HG02938 (cell line): ENCODE measurements at regions not wholly inside any gene's neighbourhood (a gene's known extent, or its start where the extent isn't known, plus 50 kb on each side); places are given as distances from the start of the nearest gene placed in this dataset.
"Not testable (repeated sequence)": the region's sequence is repeated elsewhere in the genome, so short reads cannot be mapped to it uniquely, and the experiment has no call there.

Source experiments
- ATAC-seq: cut with Tn5 transposase; IDR thresholded peaks from one replicate; pipeline ENCODE4 v1.9.1; 2021; ENCODE audit warnings: mild to moderate bottlenecking, moderate library complexity; ENCODE audit not compliant: unreplicated experiment

DNA sequence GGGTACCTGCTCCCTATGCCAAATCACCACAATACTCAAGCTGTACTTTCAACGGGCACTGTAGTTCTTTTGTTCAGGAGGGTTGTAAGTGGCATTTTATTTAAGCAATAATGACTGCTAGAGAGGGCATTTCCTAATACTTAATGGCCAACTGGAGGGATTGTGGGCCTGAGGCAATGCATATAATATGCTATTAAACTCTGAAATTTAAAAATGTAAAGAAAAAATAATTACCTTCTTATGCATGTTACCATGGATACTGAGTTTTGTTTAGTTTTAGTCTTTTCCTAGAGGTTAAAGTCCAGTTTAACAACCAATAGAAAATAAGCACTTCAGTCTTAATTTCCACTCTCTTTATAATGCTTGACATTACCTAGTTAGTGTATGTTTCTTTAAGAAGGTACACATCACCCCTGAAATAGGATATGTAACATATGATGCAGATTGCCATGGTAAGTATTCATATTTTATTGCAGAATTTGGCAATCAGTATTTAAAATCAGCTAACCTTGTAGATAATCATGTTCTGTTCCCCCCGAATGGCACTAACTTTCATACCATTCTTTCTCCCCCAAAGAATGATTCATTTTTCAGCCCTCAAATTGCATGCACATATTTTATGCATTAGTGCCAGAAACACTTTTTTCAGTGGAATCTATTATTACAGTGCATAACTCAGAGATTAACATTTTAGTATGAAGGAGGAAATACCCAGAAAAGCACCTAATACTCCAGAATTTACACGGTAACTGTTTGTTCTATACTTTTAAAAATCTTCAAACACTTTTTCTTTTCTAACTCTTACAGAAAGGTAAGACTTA lies 90.3 kb upstream of the ZNF438 start:
- ATAC-seq: no peak

DNA sequence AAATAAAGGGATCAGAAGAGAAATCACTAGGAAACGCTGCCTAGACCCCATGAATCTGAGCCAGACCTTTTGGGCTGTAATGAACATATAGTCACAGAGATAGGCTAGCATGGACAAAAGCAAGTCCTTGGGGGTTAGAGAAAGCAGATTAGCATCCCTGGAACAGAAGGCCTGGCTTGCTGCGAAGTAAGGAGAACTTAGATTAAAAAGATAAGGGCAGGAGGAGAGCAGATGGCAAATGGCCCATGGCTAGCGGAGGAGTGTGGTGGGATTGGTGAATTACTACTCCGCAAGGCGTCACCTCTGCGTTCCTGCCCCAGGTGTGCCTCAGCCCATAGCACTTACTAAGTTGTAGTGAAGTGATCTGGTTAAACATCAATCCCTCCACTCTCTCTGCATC lies 92.3 kb upstream of the ZNF438 start:
- ATAC-seq: no peak

DNA sequence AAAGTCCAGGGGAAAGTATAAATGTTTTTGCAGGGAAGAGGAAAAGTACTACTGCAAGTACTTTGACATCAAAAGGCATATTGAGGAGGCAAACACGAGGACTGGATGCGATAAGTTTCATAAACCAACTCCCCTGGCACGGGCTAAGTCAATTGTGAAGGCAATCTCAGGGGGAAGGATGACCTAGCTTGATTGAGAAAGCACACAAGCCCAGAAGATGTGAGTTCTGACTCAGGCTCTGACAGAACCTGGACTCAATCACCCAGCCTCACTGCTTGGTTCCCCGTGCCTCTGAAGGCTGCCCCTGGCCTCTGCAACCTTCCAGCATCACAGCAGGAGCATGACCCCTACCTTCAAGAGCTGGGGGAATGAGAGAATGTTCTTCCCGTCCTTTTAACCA lies 93.2 kb upstream of the ZNF438 start:
- no peak for ATAC-seq

DNA sequence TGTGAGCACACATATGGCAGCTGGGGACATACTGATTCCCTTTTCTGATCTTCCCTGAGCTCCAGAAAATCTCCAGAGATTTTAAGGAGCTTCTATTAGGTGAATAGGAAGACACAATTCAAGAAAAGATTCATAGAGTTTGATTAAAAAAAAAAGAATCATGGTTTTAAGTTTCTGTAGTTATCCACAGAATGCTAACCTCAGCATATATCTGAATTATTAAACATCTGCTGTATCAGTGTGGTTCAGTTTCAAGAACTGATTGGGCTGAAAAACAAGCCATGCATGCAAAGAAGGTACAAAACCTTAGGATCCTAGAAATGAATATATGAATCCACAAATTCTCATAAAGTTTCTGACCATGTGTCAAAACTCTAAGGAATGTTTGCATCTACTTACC lies 94.1 kb upstream of the ZNF438 start:
- ATAC-seq: no peak

DNA sequence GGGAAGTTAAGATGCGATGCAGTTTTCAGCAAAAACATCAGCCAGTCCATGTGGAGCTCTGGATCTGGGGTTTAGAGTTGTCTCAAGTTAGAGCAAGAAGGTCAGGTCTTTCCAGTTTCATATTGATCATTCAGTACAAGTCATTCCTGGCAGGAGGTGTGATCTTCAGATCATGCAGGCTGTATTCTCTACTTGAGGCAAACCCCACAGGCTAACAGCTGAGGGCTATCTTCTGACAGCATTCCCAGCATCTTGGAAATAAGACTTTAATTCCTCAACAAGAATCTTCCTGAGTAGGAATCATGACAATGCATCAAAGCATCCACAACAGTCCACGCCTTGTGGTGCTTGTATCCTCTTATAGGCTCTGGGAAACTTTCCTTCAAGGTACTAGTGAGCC lies 94.9 kb upstream of the ZNF438 start:
- ATAC-seq: no peak

DNA sequence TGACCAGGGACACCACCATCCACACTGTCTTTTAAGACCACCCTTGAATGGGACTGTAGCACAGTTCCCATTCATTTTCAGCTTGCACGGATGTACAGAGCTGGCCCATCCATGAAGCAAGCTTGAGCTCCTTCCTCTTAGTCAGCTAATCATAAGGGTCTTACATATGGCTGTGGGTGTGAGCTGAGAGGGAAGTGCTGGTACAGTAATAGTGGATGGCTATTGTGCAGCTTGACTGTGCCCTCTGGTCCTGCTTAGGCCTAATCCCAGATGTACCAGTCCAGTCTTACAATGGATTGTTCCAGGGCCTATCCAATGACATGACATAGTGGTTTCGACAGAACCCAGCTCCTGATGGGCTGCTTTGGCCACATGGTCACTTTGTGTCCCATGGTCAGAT lies 96.9 kb upstream of the ZNF438 start:
- ATAC-seq: no peak

DNA sequence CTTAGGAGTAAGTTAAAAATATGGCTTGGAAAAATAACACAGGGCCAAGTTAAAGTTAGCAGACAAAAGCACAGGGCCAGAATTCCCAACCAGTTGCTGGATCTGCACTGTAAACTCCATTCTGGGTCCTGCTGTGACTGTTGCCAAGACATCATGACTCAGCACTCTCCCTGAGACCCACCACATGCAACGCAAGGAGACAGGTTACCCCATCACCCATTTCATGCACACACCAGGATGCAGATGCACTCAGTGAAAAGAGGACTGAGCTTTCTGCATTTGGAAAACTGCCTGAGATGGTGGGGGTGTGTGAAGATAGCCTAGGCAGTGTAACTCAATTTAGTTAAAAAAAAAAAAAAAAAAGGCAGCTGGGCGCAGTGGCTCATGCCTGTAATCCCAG lies 97.6 kb upstream of the ZNF438 start:
- no peak for ATAC-seq

DNA sequence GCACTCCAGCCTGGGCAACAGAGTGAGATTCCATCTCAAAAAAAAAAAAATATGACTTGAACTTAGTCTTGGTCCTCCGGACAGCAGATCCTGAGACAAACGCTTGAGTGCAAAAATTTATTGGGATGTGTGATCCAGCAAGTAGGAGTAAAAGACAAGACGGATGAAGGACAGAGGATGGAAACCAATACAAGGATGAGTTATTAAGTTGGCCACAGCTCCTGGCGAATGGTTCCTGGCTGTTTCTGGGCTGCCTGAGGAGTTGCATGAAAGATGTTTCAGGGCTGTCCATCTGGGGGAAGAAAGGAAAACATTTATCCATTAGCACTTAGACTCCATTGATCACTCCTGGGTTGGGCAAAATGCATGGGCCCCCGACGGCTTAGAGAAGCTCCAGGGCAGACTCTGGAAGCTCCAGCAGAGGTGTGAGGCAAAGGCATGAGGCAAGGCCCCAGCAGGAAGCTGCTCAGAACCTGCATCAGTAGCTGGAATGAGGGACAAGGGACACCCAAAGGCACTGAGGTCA lies 98.3 kb upstream of the ZNF438 start:
- no peak for ATAC-seq

DNA sequence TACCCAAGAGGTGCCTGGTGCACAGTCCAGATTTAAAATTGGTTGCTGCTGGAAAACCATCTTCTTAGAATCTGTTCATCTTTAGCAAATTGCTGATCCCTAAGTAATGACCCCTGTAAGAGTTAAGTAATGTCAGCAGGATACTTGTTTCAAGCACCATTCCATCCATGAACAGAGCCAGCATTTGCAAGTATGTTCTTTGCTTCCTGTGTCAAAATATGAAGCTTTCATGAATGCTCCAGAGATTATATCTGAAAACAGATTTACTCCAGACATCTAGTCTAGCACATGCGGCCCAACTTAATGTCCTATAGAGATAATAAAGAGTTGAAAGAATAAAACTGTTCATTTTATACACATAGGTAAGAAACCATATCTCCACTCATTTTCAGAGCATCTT lies 98.7 kb upstream of the ZNF438 start:
- no peak for ATAC-seq

DNA sequence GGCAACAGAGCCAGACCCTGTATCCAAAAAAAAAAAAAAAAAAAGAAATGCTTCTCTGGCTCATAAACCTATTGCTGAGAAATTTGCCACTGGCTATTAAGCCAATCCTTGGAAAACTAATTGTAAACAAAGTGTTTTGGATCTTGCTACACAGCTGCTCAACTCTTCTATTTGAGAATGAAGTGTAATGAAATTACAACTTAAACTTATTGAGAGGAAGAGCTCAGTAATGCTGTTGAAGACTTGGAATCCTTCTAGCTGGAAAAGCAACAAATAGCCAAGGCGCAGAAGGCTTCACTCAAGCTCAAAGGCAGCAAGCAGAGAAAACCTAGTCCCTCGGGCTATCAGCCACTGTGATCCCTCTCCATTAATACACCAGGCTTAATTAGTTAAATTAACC lies 99.6 kb upstream of the ZNF438 start:
- no peak for ATAC-seq

DNA sequence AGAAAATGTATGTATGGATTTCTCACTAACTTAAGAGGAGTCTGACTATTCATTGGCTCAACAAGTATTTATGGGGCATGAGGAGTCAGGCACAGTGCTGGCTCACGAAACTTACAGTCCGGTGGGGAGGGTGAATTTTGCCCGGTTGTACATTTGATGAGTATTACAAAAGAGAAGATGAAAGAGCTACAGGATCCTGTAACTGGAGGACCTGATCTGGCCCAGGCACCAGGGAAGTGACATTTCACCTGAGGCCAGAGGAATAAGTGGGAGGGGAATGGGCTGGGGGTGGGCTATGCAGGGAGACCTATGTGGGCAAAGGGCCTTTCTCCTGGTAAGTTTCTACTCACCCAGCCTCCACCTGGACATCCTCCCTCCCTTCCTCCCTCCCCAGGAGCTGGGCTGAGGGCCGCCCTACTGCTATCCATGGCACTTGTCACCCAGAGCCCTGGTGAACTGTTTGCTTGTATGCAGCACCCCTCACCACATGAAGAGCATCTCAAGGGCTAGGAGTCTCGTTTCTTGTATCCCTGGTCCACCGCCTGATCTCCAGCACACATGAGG lies 101.1 kb upstream of the ZNF438 start:
- ATAC-seq: no peak

DNA sequence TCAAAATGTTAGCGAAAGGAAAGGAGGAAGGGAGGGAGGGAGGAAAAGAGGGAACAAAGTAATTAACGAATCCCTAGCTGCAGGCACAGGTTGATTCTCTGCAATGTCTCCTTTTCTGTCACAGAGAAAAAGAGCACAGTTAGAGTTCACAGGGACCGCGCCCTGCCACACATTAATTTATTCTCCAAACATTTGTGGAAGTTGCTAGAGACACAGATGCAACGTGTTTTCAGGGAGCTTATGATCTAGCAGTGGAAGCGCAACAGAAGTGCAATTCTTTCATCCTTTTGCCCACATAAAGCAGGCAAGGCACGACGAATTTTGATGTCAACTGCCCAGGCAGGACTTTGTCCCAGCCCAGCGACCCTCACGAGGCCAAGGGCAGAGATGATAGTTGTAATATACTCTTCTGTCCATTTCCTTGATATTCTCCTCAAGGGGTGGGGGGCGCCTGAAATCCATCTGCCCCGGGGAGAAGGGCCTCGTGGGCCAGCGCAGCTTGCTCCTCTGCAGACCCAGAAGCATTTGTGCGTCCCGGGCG lies 101.7 kb upstream of the ZNF438 start:
- ATAC-seq: no peak

DNA sequence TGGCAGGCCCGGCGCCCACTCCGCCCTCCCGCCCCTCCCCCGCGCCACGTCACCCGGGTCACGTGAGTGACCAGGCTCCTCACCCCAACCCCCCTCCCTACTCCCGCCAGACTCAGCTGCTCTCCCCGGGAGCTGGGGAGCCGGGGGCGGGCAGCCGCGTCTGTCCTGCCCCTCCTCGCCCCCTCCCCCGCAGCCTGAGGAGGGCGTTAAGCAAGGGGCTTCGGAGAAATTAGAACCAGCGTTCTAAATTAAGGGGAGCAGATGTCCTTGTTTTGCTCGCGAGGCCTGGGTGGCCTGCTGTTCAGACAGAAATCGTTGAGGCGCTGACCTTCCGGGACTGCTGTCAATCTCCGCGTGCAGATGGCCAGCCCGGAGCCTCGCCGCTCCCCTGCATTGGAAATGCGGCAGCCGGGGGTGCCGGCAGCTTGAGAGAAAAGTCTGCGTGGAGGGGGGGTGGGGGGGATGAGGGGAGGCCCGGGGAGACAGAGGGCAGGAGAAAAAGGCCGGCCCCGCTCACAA lies 102.2 kb upstream of the ZNF438 start:
- ATAC-seq: no peak

DNA sequence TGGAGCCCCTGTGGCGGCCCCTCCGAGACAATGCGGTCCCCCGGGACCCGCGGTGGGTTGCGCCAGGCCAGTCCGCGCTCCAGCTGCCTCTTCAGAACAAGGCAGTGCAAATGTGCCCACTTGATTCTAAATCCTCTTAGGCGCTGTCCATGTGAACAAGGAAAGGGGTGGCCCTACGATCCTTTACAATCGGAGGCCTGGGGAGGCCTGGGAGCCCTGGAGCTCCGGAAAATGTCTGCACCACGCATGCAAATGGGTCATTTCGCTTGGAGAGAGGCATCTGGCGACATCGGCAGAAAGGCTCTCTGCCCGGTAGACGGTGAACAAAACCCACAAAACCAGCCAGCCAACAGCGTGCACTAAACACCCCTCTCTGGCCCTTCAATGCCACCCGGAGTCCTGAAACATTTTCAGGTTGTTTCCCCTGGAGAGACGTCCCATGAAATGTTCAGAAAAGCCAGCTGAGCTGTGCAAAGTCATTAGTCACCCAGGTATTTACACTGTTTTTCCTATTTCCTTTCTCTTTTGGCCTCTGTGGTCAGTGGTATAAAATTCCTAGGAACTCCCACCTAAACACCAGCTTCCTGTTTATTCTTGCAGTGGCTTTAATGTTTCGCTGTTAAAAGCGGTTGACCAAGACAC lies 102.8 kb upstream of the ZNF438 start:
- no peak for ATAC-seq

DNA sequence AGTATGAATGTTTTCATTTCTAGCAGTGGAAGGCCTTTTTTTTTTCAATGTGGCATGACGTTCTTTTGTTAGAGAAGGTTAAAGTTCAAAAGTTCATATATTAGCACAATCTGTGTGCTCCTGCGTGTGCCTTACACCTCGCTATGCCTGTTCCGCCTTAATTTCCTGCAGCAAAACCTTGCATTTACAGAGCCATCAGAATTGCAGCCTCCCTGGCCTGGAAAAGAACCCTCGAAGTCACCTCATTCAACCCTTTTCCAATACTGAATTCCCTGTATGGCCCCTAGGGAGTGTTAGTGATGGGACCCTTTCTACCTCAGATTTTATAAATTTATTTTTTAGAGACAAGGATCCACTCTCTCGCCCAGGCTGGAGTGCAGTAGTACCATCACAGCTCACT lies 103.5 kb upstream of the ZNF438 start:
- no peak for ATAC-seq

DNA sequence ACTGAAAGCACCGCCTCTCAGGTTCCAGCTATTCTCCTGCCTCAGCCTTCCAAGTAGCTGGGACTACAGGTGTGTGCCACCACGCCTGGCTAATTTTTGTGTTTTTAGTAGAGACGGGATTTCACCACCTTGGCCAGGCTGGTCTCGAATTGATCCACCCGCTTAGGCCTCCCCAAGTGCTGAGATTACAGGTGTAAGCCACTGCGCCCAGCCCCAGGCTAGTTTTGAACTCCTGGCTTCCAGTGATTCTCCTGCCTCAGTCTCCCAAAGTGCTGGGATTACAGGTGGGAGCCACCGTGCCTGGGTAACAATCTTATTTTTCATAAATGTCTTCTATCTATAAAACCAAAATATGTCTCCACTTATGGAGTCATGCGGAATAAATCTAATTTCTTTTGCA lies 104.1 kb upstream of the ZNF438 start:
- not testable (repeated sequence) for ATAC-seq

DNA sequence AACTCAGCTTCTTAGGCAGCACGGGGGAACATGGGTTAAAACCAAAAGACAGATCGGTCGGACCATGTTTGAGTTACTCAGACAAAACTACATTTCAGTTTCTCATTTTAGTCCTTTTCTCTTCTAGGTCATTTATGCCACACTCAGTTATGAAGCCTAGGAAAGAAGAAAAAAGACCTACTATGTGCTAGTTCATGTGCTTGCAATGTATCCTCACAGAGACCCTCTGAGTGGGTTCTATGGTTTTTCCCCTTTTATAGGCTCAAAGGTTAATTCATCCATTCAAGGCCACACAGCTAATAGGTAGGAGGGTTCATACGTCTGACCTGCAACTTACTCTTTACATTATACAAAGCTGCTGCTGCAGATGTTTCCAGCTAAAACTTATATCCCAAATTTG lies 104.7 kb upstream of the ZNF438 start:
- no peak for ATAC-seq

DNA sequence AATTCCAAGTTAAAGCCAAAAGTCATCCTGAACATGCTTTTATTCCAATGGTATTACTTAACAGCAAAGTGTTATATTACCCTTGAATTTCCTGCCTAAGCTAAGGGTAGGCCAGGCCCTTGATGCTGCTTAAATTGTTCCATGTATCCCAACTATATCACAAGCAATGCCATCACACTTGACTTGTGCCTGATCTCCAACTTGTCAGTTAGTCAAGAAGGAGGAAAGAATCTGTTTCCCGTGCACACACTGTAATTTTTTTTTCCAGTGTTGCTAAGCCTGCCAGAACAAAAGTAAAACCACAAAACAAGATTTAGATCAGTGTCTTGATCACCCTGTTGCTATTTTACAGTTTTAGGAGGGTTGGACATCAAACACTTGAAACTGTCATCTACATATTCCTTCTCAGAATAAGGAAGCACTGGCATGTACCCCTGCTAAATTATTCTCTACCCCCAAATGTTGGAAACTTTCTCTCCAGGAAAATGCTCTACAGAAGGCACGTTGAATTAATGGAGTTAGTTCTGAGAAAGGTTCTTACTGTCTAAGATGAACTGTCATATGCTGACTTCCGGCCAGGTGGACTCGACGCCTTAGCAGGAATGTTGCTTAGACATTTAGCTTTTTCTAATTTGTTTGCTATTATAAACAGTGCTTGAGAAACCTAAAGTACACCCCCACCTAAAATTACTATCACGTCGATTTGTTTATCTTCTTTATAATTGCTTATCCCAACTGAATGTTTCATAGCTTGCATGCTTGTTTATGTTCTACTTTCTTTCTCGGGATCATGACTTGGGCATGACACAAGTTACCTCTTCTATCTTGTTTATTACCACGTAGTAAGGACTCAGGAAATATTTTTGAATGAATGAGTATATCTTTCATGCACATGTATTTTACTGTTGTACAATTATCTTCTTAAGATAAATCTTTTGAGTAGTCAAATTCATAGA lies 105.5 kb upstream of the ZNF438 start:
- no peak for ATAC-seq

DNA sequence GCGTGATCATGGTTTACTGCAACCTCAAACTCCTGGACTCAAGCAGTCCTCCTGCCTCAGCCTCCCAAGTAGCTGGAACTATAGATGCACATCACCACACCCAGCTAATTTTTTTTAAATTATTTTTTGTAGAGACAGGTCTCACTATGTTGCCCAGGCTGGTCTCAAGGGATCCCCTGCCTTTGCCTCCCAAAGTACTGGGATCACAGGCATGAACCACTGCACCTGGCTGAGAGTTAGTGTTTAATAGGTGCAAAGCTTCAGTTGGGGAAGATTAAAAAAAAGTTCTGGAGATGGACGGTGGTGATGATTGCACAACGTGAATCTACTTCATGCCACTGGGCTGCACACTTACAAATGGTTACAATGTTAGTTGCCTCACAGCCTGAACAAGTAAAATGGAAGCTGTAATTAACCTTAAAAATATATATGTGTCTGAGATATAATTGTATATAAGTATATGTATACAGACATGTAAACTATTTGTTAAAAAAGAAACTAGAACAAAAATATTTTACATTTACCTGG lies 106.4 kb upstream of the ZNF438 start:
- no peak for ATAC-seq

DNA sequence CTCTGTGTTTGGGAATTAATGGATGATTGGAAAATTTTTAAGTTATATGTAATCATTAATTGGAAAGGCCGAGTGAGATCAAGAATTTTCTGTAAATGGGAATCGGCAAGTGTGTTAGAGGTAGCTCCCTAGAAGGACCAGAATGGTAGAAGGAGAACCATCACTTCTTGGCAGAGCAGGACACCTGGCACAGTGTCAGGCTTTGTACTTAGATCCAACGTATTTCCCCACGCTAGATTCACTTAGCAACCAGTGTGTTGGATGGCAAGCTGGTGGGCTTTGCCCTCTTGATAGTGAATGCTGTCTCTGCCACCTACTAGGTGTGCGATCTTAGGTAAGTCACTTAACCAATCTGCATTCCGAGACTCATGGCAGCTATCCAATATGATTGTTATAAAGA lies 107.8 kb upstream of the ZNF438 start:
- no peak for ATAC-seq
